Breast epithelium (tissue), 3 donors: ENCODE measurements at regions not wholly inside any gene's neighbourhood (a gene's known extent, or its start where the extent isn't known, plus 50 kb on each side); places are given as distances from the start of the nearest gene placed in this dataset.

Experiments
- POLR2A ChIP-seq: fragments of 450-650 bp; IDR thresholded peaks from one replicate; pipeline ENCODE4 v1.6.1; 2016; ENCODE audit warnings: antibody characterized with exemption, mild to moderate bottlenecking, moderate library complexity
- TF ChIP-seq, protein P1 (sequence below), 3 donors: fragments of 450-650 bp; IDR thresholded peaks; one replicate each; pipeline ENCODE4 v1.5.1; 2016 to 2017; ENCODE audit warnings: antibody characterized with exemption in 3 of 3, mild to moderate bottlenecking in 3 of 3, moderate library complexity in 3 of 3

GRCh38 chr6:103313432-103313831 lies 1546.3 kb downstream of the HACE1 start:
- no peak for TF ChIP-seq POLR2A
- TF ChIP-seq, protein P1, sequence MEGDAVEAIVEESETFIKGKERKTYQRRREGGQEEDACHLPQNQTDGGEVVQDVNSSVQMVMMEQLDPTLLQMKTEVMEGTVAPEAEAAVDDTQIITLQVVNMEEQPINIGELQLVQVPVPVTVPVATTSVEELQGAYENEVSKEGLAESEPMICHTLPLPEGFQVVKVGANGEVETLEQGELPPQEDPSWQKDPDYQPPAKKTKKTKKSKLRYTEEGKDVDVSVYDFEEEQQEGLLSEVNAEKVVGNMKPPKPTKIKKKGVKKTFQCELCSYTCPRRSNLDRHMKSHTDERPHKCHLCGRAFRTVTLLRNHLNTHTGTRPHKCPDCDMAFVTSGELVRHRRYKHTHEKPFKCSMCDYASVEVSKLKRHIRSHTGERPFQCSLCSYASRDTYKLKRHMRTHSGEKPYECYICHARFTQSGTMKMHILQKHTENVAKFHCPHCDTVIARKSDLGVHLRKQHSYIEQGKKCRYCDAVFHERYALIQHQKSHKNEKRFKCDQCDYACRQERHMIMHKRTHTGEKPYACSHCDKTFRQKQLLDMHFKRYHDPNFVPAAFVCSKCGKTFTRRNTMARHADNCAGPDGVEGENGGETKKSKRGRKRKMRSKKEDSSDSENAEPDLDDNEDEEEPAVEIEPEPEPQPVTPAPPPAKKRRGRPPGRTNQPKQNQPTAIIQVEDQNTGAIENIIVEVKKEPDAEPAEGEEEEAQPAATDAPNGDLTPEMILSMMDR (IDR thresholded peaks at IDR 0.05): no peak
